ENCODE measurements at regions not wholly inside any gene's neighbourhood (a gene's known extent, or its start where the extent isn't known, plus 50 kb on each side); places are given as distances from the start of the nearest gene placed in this dataset.

GRCh38 chr2:4152051-4152450 lies 448.7 kb downstream of the DCDC2C start:
- TF ChIP-seq CTCF (IDR thresholded peaks at IDR 0.05): no peak
- TF ChIP-seq POLR2A (IDR thresholded peaks at IDR 0.05): no peak

Measured in thyroid gland (tissue), 4 donors.